Dermis blood vessel endothelial cell (primary cell): ENCODE measurements at regions not wholly inside any gene's neighbourhood (a gene's known extent, or its start where the extent isn't known, plus 50 kb on each side); places are given as distances from the start of the nearest gene placed in this dataset.
A peak's percentile ranks its signal among the peaks of the same experiment; 100 is the strongest.

ENCODE experiments used
- DNase-seq: peaks from one replicate; pipeline ENCODE4 v3.0.0; 2010

GRCh38 chr13:84934911-84935310 lies 864.3 kb downstream of the SLITRK6 start:
- no peak for DNase-seq

GRCh38 chr13:84933797-84934196 lies 865.4 kb downstream of the SLITRK6 start:
- no peak for DNase-seq

DNA sequence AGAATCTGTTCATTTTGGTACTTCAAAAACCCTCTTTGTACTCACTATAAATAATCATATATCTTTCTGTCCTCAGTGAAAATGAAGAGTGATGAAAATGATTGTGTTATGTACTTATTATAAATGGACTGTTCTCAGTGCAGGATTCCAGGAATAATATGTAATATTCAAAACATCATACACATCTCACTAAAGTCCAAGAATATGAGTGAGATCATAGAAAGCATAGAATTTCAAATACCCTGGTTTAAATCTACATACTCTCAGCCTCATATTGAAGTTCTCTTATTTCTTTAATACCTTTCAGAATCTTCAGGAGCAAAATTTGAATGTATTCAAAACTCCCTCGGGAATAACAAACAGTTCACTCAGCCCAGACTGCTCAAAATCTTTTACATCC lies 868.0 kb downstream of the SLITRK6 start:
- no peak for DNase-seq

GRCh38 chr13:84927442-84928169 lies 871.6 kb downstream of the SLITRK6 start:
- DNase-seq = no peak

GRCh38 chr13:84925443-84925842 lies 873.8 kb downstream of the SLITRK6 start:
- DNase-seq = no peak

- no peak for DNase-seq
These were observed 875.4 kb downstream of the SLITRK6 start for GRCh38 chr13:84923831-84924230.

- peak; percentile 0 for DNase-seq
These were observed 881.9 kb downstream of the SLITRK6 start for GRCh38 chr13:84917252-84917878.

DNA sequence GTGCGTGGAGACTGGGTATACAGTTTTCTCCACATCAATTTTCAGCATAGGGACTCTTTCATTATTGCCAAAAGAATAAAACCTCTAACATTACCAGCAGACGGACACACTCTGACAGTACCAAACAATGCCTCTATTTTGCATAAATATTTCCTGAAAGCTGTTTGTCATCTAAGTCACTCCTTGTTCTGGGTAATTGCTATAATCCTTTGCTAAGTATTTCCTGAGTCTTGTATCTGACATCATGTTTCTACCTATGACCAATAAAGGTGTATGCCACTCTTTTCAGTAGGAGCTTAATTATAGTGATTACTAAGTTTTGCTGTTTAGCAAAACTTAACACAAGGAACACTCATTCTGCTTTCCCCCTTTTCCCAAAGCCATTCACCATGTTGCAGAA lies 886.5 kb downstream of the SLITRK6 start:
- DNase-seq = no peak

DNA sequence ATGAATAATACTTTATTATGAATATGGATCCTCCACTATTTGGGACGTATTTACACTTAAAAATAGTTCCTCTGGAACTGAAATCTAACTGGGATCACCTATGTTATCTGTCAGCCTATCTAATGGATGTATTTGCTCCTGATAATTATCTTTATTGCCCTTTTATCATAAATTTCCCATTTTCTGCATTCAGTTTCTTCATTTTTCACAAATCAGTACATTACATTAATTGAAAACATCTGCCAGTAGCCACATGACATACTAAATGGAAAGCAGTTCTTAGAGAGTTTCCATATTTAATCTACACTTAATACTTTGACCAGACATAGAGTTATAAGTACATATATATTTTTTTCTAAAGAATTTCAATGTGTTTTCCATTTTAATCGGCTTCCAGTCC lies 888.8 kb downstream of the SLITRK6 start:
- no peak for DNase-seq

- DNase-seq = no peak
These were observed 895.8 kb downstream of the SLITRK6 start for GRCh38 chr13:84903391-84903790.

GRCh38 chr13:84902243-84902642 lies 897.0 kb downstream of the SLITRK6 start:
- DNase-seq = no peak

DNA sequence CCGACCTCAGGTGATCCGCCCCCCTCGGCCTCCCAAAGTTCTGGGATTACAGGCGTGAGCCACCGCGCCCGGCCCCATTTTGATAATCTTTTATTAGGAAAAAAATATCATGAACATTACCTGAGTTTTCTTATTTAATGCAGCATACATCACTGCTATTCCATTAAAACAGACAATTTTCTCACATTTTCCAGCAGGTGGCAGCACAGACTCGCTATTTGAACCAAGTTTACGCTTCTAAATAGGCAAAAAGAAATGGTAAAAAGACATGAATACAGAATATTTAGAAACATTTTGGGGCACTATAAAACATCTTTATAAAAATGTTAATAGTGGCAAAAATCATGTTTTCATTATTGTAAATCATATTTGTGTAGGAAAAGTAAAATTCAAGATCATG lies 903.1 kb downstream of the SLITRK6 start:
- DNase-seq = peak; percentile 66

DNA sequence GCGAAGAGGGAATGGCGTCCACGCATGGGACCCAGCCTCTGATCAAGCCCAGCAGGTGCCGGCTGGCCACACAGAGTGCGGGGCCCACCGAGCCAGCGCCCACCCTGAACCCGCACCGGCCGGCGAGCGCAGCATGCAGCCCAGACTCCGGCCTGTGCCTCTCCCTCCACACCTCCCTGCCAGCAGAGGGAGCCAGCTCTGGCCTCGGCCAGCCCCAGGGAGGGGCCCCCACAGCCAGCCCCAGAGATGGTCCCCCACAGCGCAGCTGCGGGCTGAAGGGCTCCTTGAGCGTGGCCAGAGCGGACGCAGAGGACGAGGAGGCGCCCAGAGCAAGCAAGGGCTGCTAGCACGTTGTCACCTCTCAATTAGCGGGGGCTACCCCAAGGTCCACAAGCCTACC lies 904.5 kb downstream of the SLITRK6 start:
- DNase-seq = no peak

- DNase-seq = no peak
These were observed 913.4 kb downstream of the SLITRK6 start for GRCh38 chr13:84885868-84886267.

GRCh38 chr13:84873951-84874350 lies 925.3 kb downstream of the SLITRK6 start:
- no peak for DNase-seq

DNA sequence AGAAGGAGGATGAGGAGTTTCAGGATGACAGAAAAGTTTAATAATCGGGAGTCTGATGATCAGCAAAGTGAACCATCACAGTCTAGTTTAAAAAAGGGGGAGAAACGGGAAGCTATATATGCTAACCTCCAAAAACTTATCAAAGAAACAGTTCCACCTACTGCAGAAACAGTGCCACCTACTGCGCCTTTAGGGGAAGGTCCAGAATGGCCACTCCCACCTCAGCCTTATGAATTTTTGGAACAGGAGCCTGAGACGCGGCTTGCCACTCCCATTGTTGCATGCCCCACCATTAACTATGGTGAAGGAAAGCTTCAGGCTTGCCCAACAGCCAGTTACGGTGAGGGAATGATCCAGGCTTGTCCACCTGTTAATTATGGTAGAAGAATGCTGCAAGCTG lies 929.0 kb downstream of the SLITRK6 start:
- DNase-seq = no peak

- DNase-seq = no peak
These were observed 932.0 kb downstream of the SLITRK6 start for GRCh38 chr13:84867246-84867645.

GRCh38 chr13:84865783-84866221 lies 933.4 kb downstream of the SLITRK6 start:
- no peak for DNase-seq

- no peak for DNase-seq
These were observed 934.9 kb downstream of the SLITRK6 start for GRCh38 chr13:84864341-84864740.

- DNase-seq = no peak
These were observed 952.1 kb downstream of the SLITRK6 start for GRCh38 chr13:84847107-84847506.

GRCh38 chr13:84845907-84846619 lies 953.2 kb downstream of the SLITRK6 start:
- DNase-seq = no peak

GRCh38 chr13:84844473-84844872 lies 954.7 kb downstream of the SLITRK6 start:
- no peak for DNase-seq

DNA sequence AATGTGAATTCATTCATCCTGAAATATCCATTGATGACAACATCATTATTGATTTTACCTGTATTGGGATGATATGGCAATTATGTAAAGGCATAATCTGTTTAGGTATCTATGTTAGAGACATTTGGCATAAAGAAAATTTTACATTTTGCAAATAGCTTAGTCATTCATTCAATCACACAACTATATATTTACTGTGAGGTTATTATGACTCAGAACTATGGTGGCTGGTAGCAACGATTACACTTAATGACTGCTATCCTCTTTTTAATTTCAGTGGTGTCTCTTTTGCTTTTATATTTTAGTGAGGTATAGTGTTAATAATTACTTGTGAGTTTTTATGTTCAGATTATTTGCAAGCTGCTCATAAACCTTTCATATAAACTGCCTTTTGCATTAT lies 955.9 kb downstream of the SLITRK6 start:
- no peak for DNase-seq

GRCh38 chr13:84834201-84834600 lies 951.9 kb upstream of the SLITRK1 start:
- DNase-seq = no peak
